Type B pancreatic cell (in vitro differentiated cells): ENCODE measurements at regions not wholly inside any gene's neighbourhood (a gene's known extent, or its start where the extent isn't known, plus 50 kb on each side); places are given as distances from the start of the nearest gene placed in this dataset.

ENCODE experiments used
- DNase-seq: peaks from one replicate; pipeline ENCODE4 v3.0.0; 2021; ENCODE audit warnings: mixed read lengths; ENCODE audit not compliant: unreplicated experiment; ENCODE audit errors: extremely low spot score
- H3K27ac Mint-ChIP-seq: 2 replicates; pipeline ENCODE4 v1.8.0; 2021; ENCODE audit warnings: mild to moderate bottlenecking, mixed read lengths
- H3K27me3 Mint-ChIP-seq: 2 replicates; pipeline ENCODE4 v1.8.0; 2021; ENCODE audit warnings: mixed read lengths
- H3K36me3 Mint-ChIP-seq: 2 replicates; pipeline ENCODE4 v1.8.0; 2021; ENCODE audit warnings: mixed read lengths
- H3K4me1 Mint-ChIP-seq: one replicate; pipeline ENCODE4 v1.8.0; 2021; ENCODE audit warnings: mixed read lengths; ENCODE audit not compliant: unreplicated experiment
- H3K4me3 Mint-ChIP-seq: 2 replicates; pipeline ENCODE4 v1.8.0; 2021; ENCODE audit warnings: mild to moderate bottlenecking, mixed read lengths
- H3K9me3 Mint-ChIP-seq: 2 replicates; pipeline ENCODE4 v1.8.0; 2021; ENCODE audit warnings: mixed read lengths
- CTCF ChIP-seq: fragments of 200-600 bp; sonication (generic); conservative IDR thresholded peaks from 2 replicates; pipeline ENCODE4 v1.5.0; 2021; ENCODE audit warnings: antibody characterized with exemption, mild to moderate bottlenecking

DNA sequence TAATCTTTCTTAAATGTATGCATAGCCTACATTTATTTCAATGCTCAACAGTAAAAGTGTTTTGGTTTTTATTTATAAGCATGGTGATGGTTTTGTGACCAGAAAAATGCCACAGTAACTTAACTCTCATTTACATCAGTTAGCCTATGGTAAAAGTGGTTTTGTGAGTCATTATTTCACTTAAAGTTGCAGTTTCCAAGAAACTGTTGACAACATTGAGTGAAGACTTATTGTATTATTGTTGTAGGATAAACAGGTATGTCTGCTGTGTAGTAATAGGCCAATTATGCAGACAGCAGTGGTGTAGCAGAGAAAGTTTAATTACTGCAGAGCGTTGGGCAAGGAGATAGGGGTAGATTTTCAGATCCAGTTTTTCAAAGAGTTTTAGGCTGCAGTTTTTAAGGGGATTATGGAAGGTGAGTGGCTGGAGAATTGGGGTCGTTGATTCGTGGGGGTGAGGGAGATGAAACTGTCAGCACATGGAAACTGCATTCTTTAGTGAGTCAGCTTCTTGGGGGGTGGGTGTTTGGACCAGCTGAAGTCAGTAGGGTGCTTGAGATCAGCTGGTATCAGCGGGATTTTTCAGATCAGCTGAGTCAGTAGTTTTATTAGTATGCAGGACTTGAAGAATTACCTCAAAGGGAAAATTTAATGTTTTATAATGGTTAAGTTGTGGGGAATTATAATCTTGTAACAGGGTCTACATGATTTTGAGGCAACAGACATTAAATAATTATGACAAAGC lies 168.7 kb upstream of the FMN2 start:
- Mint-ChIP-seq H3K27me3 (peaks cover 4% of the 10 kb centered on the region), H3K4me3 (no peak overlapping the region), H3K4me1 (no peaks in the 10 kb centered on the region), H3K9me3 (peaks cover 5% of the 10 kb centered on the region), H3K27ac (no peak overlapping the region), H3K36me3 (no peaks in the 10 kb centered on the region)
- TF ChIP-seq CTCF: no peak
- DNase-seq: no peak

- Mint-ChIP-seq H3K27me3 (peaks cover 4% of the 10 kb centered on the region), H3K36me3 (no peaks in the 10 kb centered on the region), H3K4me3 (no peak overlapping the region), H3K9me3 (peaks cover 5% of the 10 kb centered on the region), H3K4me1 (no peaks in the 10 kb centered on the region), H3K27ac (no peak overlapping the region)
- no peak for DNase-seq
- no peak for TF ChIP-seq CTCF
Measured at GRCh38 chr1:239924741-239925350, 166.8 kb upstream of the FMN2 start.

DNA sequence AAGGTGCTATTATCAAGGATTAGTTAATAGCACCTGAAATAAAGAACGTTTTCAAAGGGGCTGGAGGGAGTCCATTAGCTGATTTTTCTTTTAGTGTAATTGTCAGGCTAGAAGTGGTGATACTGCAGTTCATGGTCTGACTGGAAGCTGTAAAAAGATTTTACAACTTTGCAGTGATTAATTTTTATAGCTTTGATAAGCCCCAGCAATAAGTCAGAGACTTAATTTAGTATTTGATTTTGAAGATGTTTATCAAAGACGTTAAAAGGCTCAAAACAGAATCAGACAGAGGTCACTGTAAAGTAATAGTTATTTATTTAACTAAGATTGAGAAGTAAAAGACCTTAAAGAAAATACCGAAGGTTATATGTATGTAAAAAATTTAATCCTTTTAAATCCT lies 165.5 kb upstream of the FMN2 start:
- H3K4me3 Mint-ChIP-seq: no peak overlapping the region
- H3K27me3 Mint-ChIP-seq: no peaks in the 10 kb centered on the region
- no peak overlapping the region for H3K27ac Mint-ChIP-seq
- no peaks in the 10 kb centered on the region for H3K4me1 Mint-ChIP-seq
- no peaks in the 10 kb centered on the region for H3K36me3 Mint-ChIP-seq
- TF ChIP-seq CTCF: no peak
- peaks cover 8% of the 10 kb centered on the region for H3K9me3 Mint-ChIP-seq
- DNase-seq: no peak

DNA sequence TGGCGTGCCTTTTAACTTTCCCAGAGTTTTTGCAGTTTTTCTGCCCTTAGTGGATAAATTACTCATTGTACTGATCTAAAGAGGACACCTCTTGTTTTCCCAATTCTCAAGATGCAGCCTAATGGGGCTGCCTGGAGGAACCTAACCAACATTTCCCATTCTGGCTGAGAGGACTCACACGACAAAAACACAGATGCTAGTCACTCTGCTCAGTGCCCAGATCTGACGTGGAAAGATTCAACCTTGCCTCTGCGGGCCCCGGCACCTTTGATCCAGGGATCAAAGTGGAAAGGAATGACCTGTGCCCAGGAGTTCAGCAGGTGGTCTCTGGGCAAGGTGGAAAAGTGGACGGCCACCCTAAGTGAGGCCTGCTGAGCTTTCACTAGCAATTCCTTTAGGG lies 162.4 kb upstream of the FMN2 start:
- no peak for TF ChIP-seq CTCF
- H3K9me3 Mint-ChIP-seq: peaks cover 3% of the 10 kb centered on the region
- H3K27ac Mint-ChIP-seq: no peak overlapping the region
- no peaks in the 10 kb centered on the region for H3K36me3 Mint-ChIP-seq
- no peaks in the 10 kb centered on the region for H3K4me1 Mint-ChIP-seq
- no peak for DNase-seq
- H3K27me3 Mint-ChIP-seq: no peaks in the 10 kb centered on the region
- no peak overlapping the region for H3K4me3 Mint-ChIP-seq

GRCh38 chr1:239930686-239931262 lies 160.9 kb upstream of the FMN2 start:
- TF ChIP-seq CTCF: no peak
- H3K36me3 Mint-ChIP-seq: no peaks in the 10 kb centered on the region
- no peak overlapping the region for H3K27ac Mint-ChIP-seq
- peaks cover 3% of the 10 kb centered on the region for H3K9me3 Mint-ChIP-seq
- no peaks in the 10 kb centered on the region for H3K4me1 Mint-ChIP-seq
- no peak for DNase-seq
- no peak overlapping the region for H3K4me3 Mint-ChIP-seq
- H3K27me3 Mint-ChIP-seq: no peaks in the 10 kb centered on the region
